Panc1 (cell line): ENCODE measurements at regions not wholly inside any gene's neighbourhood (a gene's known extent, or its start where the extent isn't known, plus 50 kb on each side); places are given as distances from the start of the nearest gene placed in this dataset.

ENCODE experiments used
- ATAC-seq: fragments of 200-7000 bp; cut with Tn5 transposase; 2 replicates; pipeline ENCODE4 v1.9.1; 2020; ENCODE audit warnings: mild to moderate bottlenecking, moderate library complexity
- BruUV-seq: library from RNA; stranded (reverse); fragments of 400-500 nt; replicated peaks from 2 replicates; lab custom pipeline; 2021; lab: Mats Ljungman, UMichigan
- CTCF ChIA-PET: fragments of 300-600 bp; sonication (Branson Sonifier 250); formaldehyde crosslinking; loops from one replicate; lab custom pipeline; 2022; ENCODE audit warnings: antibody characterized with exemption; lab: Charles Lee
- POLR2A ChIA-PET: fragments of 300-600 bp; sonication (Branson Sonifier 250); formaldehyde crosslinking; loops from one replicate; lab custom pipeline; 2022; ENCODE audit warnings: antibody characterized with exemption; lab: Charles Lee
- DNase-seq: peaks from one replicate; pipeline ENCODE4 v3.0.0-alpha.2; 2010; ENCODE audit warnings: low read depth, low spot score
- H3K27ac ChIP-seq: 2 replicates; pipeline ENCODE4 v1.5.1; 2011; ENCODE audit warnings: mild to moderate bottlenecking, low read length, inconsistent platforms
- H3K27me3 ChIP-seq: fragments of 200-500 bp; sonication (Bioruptor generic); 2 replicates; pipeline ENCODE4 v1.6.0; 2014; ENCODE audit warnings: low read length, inconsistent platforms; ENCODE audit not compliant: control insufficient read depth, insufficient read depth
- H3K36me3 ChIP-seq: fragments of 200-500 bp; sonication (Bioruptor generic); 2 replicates; pipeline ENCODE4 v1.5.1; 2014; ENCODE audit warnings: inconsistent platforms, mild to moderate bottlenecking, low read length, moderate library complexity; ENCODE audit not compliant: control insufficient read depth, insufficient read depth
- H3K4me1 ChIP-seq: 2 replicates; pipeline ENCODE4 v1.5.1; 2011; ENCODE audit warnings: inconsistent platforms, mild to moderate bottlenecking, low read length, moderate library complexity; ENCODE audit not compliant: control insufficient read depth, insufficient read depth
- H3K4me3 ChIP-seq, 2 experiments: 2 replicates each; pipeline ENCODE4 v1.5.1; 2011 to 2012; ENCODE audit warnings: low read depth in 2 of 2, low read length in 2 of 2, mild to moderate bottlenecking in 2 of 2, inconsistent platforms in 1 of 2, moderate library complexity in 1 of 2
- H3K9me3 ChIP-seq: fragments of 200-500 bp; sonication (Bioruptor generic); 2 replicates; pipeline ENCODE4 v1.5.1; 2014; ENCODE audit warnings: low read depth, mild to moderate bottlenecking, inconsistent platforms, low read length, moderate library complexity; ENCODE audit not compliant: control insufficient read depth, insufficient read depth
- CTCF ChIP-seq: fragments of 450-650 bp; IDR thresholded peaks from 2 replicates; pipeline ENCODE4 v1.5.1; 2017; ENCODE audit warnings: mild to moderate bottlenecking
- POLR2AphosphoS5 ChIP-seq: IDR thresholded peaks from 2 replicates; pipeline ENCODE4 v1.6.1; 2012; ENCODE audit warnings: mild to moderate bottlenecking, low read depth, low read length, moderate library complexity
- REST ChIP-seq, 2 experiments: IDR thresholded peaks; 2 replicates each; pipeline ENCODE4 v1.6.1; 2011 to 2012; ENCODE audit warnings: low read depth in 2 of 2, control low read depth in 1 of 2, low read length in 1 of 2, mild to moderate bottlenecking in 1 of 2, moderate library complexity in 1 of 2; ENCODE audit not compliant: insufficient read depth in 1 of 2
- SIN3A ChIP-seq: IDR thresholded peaks from 2 replicates; pipeline ENCODE4 v1.6.1; 2012; ENCODE audit warnings: low read depth, mild to moderate bottlenecking, low read length, moderate library complexity, borderline replicate concordance; ENCODE audit not compliant: insufficient read depth
- TCF7L2 ChIP-seq: IDR thresholded peaks from 2 replicates; pipeline ENCODE4 v1.6.1; 2011; ENCODE audit warnings: mild to moderate bottlenecking, low read depth, low read length, inconsistent platforms
- in situ Hi-C: cut with HindIII; loops from 2 replicates; pipeline ENCODE4 v1.10.0; 2016; ENCODE audit warnings: low sequenced_read_pairs, low pct_unique_long_range_greater_than_20kb
- intact Hi-C: fragments of 100-400 bp; cut with micrococcal nuclease; formaldehyde crosslinking; loops from one replicate; pipeline ENCODE4 v1.10.0; 2022; ENCODE audit not compliant: unreplicated experiment

- no peak for ATAC-seq
- TF ChIP-seq CTCF, result no peak
- no peak for TF ChIP-seq TCF7L2
- no peak for TF ChIP-seq SIN3A
- no peak for TF ChIP-seq POLR2AphosphoS5
- TF ChIP-seq REST (IDR thresholded peaks at IDR 0.05; ENCODE audit: insufficient read depth in 1 of 2, low read depth in 2 of 2, low read length in 1 of 2), result no peak
- no peak for DNase-seq
- ChIA-PET POLR2A (interaction anchor here (0.6 kb wide), 1 partner anchor 125 kb away, joined by 4 read pairs; no protein-coding TSS in a partner anchor), CTCF (no interaction called here)
- Histone ChIP-seq H3K9me3 (no peaks in the 10 kb centered on the region), H3K36me3 (no peaks in the 10 kb centered on the region), H3K4me3 (no peak overlapping the region), H3K27me3 (peaks cover 2% of the 10 kb centered on the region; the same call in 1 of the 2 replicates), H3K4me1 (no peaks in the 10 kb centered on the region), H3K27ac (no peak overlapping the region)
- BruUV-seq, result no TSS peak
- intact Hi-C loops, result no loop called here
- in situ Hi-C loops, result no loop called here
These were observed 116.5 kb downstream of the KCNK1 start for GRCh38 chr1:233730380-233730779.

GRCh38 chr1:233730809-233731208, 116.9 kb downstream of the KCNK1 start:
- CTCF ChIA-PET, result no interaction called here
- Histone ChIP-seq H3K4me1 (no peaks in the 10 kb centered on the region), H3K36me3 (no peaks in the 10 kb centered on the region), H3K27ac (no peak overlapping the region), H3K27me3 (peaks cover 2% of the 10 kb centered on the region; the same call in 1 of the 2 replicates), H3K4me3 (no peak overlapping the region), H3K9me3 (no peaks in the 10 kb centered on the region)
- in situ Hi-C loops (no loop called here), intact Hi-C loops (no loop called here)
- DNase-seq (no peak), ATAC-seq (no peak)
- BruUV-seq, result no TSS peak
- no peak for TF ChIP-seq SIN3A
- no peak for TF ChIP-seq POLR2AphosphoS5
- TF ChIP-seq REST (IDR thresholded peaks at IDR 0.05; ENCODE audit: insufficient read depth in 1 of 2, low read depth in 2 of 2, low read length in 1 of 2), result no peak
- peak; percentile 25; the same call in 1 of the 2 replicates for TF ChIP-seq CTCF
- no peak for TF ChIP-seq TCF7L2
- POLR2A ChIA-PET, result no interaction called here
